Retinal pigment epithelial cell (primary cell): ENCODE measurements at regions not wholly inside any gene's neighbourhood (a gene's known extent, or its start where the extent isn't known, plus 50 kb on each side); places are given as distances from the start of the nearest gene placed in this dataset.

Source experiments
- DNase-seq: peaks from one replicate; pipeline ENCODE4 v3.0.0-alpha.2; 2010; ENCODE audit warnings: low read depth
- H3K4me3 ChIP-seq: 2 replicates; pipeline ENCODE4 v1.5.1; 2011; ENCODE audit warnings: mild to moderate bottlenecking, low read length, control low read depth, moderate library complexity
- TF ChIP-seq, protein P1 (sequence below): conservative IDR thresholded peaks from 2 replicates; pipeline ENCODE4 v1.5.1; 2011; ENCODE audit warnings: low read depth, low read length, control low read depth, inconsistent platforms

DNA sequence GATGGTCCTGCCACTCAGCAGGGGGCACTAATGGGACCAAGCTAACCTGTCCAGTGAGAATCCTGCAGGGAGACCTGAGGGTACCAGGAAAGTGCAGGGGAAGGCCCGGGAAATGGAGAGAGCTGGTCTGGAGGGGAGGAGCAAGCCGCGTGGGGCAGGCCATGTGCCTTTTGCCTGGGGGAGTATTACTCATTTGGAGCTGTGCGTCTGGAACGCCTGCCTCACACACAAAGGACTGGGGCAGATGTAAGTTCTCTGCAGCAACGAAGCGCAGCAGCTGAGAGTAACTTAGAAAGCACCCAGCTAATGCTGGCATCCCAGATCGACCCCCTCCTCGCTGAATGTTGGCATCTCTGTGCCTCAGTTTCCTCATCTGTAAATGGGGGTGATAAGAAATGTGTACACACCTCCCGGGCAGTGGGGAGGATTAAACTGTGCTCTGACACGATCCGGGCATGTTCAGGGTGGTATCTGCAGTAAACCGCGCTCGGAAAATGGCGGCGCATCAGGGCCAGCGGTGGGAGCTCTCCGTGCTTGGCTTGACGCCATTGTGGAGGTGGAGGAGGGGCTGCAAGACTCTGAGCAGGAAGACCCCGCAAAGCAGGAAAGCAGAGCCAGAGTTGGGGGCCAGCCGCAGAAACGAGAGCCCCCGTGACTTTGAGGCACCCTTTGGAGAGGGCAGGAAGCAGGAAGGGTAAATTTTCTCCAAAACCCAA, 212.5 kb downstream of the NPHP4 start:
- TF ChIP-seq, protein P1, sequence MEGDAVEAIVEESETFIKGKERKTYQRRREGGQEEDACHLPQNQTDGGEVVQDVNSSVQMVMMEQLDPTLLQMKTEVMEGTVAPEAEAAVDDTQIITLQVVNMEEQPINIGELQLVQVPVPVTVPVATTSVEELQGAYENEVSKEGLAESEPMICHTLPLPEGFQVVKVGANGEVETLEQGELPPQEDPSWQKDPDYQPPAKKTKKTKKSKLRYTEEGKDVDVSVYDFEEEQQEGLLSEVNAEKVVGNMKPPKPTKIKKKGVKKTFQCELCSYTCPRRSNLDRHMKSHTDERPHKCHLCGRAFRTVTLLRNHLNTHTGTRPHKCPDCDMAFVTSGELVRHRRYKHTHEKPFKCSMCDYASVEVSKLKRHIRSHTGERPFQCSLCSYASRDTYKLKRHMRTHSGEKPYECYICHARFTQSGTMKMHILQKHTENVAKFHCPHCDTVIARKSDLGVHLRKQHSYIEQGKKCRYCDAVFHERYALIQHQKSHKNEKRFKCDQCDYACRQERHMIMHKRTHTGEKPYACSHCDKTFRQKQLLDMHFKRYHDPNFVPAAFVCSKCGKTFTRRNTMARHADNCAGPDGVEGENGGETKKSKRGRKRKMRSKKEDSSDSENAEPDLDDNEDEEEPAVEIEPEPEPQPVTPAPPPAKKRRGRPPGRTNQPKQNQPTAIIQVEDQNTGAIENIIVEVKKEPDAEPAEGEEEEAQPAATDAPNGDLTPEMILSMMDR: no peak
- no peak for DNase-seq
- no peak overlapping the region for H3K4me3 ChIP-seq

DNA sequence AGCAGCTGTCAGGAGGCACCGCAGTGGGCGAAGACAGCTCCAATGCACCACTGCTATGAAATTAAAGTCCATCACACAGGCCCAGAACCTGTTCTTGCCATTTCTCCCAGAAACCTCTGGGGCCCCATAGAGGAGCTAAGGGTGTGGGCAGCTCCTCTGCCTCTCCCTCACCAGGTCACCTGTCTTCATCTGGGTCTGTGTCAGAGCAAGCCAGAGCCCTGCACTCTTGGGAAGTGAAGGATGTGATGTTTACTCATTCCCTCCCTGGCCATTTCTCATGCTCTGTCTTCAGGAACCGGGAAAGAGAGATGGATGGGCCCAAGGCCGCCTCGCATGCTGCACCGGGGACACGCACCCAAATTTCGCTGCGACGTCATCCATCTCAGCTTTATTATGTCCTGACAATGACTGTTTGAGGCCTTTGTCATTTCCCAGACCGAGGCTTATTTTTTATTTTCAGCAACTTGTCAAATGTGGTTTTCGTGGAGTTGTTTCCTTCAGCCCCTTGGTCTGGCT, 216.1 kb downstream of the NPHP4 start:
- DNase-seq: no peak
- TF ChIP-seq, protein P1: no peak
- no peak overlapping the region for H3K4me3 ChIP-seq

DNA sequence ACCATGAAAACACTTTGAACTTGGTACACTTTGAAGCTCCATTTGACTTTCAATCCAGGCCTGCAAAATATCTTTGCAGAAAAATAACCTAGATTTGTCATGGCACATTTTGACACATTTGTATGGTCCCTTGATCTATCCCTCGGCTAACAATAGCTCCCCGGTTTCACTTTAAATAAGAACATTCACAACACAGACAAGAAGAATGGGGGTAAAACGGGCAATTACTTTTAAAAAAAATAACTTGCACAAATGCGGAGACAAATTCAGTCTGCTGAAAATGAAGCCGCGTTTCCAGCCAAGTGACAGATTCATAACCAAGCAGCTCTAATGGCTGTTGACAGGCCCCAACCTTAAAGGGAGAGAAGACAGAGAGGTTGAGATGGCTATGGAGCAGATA, 218.2 kb downstream of the NPHP4 start:
- TF ChIP-seq, protein P1: no peak
- H3K4me3 ChIP-seq: no peak overlapping the region
- DNase-seq: no peak

DNA sequence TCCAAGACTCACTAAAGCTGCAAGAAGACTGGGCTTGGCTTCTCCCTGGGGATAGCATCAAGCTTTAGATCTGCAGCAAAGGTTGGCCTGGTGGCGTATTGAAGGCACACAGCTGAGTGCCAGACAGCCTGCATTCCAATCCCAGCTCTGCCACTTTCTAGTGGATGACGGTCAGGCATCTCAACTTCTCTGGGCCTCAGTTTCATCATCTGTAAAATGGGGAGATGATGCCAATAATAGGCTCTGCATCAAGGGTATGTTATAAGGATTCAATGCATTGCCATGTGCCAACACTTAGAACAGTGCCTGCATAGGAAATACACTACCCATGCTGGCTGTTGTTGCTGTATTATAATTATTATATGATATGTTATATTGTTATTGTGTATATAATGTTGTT, 220.4 kb downstream of the NPHP4 start:
- TF ChIP-seq, protein P1: no peak
- no peak for DNase-seq
- no peak overlapping the region for H3K4me3 ChIP-seq

DNA sequence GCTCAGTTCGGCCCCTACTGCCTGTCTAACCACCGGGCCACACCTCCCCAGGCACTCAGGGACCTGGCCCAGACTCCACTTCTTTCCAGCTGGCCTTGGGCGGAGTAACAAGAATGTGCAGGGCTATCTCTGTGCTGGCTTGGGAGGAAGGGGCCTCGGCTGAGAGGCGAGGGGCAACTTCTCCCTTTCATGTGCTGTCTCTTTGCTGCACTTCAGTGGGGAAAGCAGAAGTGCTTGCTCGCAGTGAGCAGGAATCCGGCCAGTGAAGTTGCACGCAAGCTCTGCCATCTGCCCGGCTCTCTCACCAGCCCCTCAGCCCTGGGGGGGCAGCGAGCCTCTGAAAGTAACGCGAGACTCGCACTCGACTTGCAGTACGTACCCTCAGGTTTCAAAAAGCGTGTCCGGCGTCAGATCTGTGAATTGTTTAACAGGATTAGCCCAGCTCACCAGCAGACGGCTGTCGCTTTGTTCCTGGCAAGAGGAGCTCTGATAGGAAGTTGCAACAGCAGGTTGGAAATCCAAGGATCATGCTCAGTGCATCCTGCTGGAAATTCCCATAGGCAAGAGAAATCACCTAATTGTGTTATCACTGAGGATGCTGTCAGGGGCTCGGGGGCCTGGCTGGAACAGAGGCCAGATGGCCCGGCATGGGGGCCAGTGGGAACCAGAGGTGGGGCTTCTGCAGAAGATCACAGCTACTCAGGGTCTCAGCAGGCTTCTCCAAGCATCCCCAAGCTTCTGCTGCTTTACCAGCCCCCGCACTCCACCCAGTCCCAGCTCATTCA, 221.1 kb downstream of the NPHP4 start:
- DNase-seq: no peak
- TF ChIP-seq, protein P1: no peak

DNA sequence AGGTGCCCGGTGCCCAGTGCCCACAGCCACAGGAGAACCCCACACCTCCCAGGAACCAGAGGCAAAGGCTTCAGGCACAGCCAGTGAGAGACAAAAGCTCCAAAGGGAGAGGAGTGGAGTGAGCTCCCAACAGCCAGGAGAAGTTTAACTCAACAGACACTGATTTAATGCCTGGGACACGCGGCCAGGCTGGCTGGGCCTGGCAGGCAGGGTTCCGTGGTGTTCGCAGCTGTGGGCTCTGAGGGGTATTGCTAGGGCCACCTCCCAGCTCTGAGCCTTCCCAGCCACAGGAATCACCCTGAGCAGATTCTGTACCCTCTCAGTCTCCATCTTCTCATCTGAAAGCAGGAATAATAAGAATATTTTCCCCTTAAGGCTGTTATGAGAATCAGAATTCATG, 222.5 kb downstream of the NPHP4 start:
- DNase-seq: no peak
- TF ChIP-seq, protein P1: no peak
- H3K4me3 ChIP-seq: no peak overlapping the region

More for the DNA sequence above, 221.1 kb downstream of the NPHP4 start:
- no peak overlapping the region for H3K4me3 ChIP-seq

DNA sequence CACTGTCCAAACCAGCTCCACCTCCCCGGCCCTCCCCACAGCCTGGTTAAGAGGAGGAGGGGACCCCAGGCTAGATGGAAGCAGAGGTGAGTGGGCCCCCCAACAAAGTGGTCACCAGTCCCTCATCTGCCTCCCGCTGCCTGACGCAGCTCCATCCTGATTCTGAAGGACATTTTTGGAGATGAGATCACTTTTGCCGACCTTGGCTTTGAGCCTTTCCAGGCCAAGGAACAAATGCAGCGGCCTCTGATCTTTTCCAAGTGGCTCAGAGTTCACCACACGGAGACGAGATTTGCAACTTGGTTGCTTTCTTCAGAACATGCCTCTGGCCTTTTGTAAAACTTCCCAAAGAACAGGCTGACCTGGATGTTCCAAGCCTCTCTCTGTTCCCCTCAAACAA, 223.1 kb downstream of the NPHP4 start:
- TF ChIP-seq, protein P1: no peak
- DNase-seq: no peak
- no peak overlapping the region for H3K4me3 ChIP-seq
